CD4-positive, alpha-beta memory T cell (primary cell): ENCODE measurements at regions not wholly inside any gene's neighbourhood (a gene's known extent, or its start where the extent isn't known, plus 50 kb on each side); places are given as distances from the start of the nearest gene placed in this dataset.

Experiments used
- CTCF ChIA-PET: fragments of 350-600 bp; sonication (Branson Sonifier 250); formaldehyde crosslinking; loops from one replicate; lab custom pipeline; 2021; ENCODE audit warnings: inconsistent platforms; ENCODE audit not compliant: partially characterized antibody; lab: Charles Lee
- POLR2A ChIA-PET: fragments of 350-600 bp; sonication (Branson Sonifier 250); formaldehyde crosslinking; loops from one replicate; lab custom pipeline; 2021; ENCODE audit not compliant: partially characterized antibody; lab: Charles Lee
- DNase-seq, 5 donors: peaks; one replicate each; pipeline versions ENCODE4 v3.0.0 to v3.0.0-alpha.2; 2020 to 2022; ENCODE audit warnings: mixed read lengths in 1 of 5
- H3K27ac ChIP-seq: one replicate; pipeline ENCODE4 v1.7.0; 2013; ENCODE audit warnings: low read depth, low read length
- H3K27me3 ChIP-seq: 2 replicates; pipeline ENCODE4 v1.7.0; 2013; ENCODE audit warnings: mild to moderate bottlenecking, low read length, moderate library complexity; ENCODE audit not compliant: insufficient read depth
- H3K36me3 ChIP-seq: 2 replicates; pipeline ENCODE4 v1.7.0; 2013; ENCODE audit warnings: mild to moderate bottlenecking, low read length, moderate library complexity; ENCODE audit not compliant: insufficient read depth
- H3K4me1 ChIP-seq: 2 replicates; pipeline ENCODE4 v1.7.0; 2013; ENCODE audit warnings: mild to moderate bottlenecking, low read length, moderate library complexity; ENCODE audit not compliant: insufficient read depth
- H3K4me3 ChIP-seq, 2 donors: one replicate each; pipeline ENCODE4 v1.7.0; 2013; ENCODE audit warnings: low read length in 2 of 2, mild to moderate bottlenecking in 1 of 2
- H3K9me3 ChIP-seq, 2 donors: one replicate each; pipeline ENCODE4 v1.7.0; 2013; ENCODE audit warnings: low read length in 2 of 2, control low read depth in 1 of 2; ENCODE audit not compliant: control insufficient read depth in 1 of 2
- H3K27ac Mint-ChIP-seq, 7 donors: one replicate each; pipeline ENCODE4 v1.8.0; 2020 to 2021; ENCODE audit warnings: mixed read lengths in 7 of 7, mild to moderate bottlenecking in 6 of 7, inconsistent platforms in 3 of 7, moderate library complexity in 3 of 7
- H3K27me3 Mint-ChIP-seq, 2 donors: one replicate each; pipeline ENCODE4 v1.8.0; 2020 to 2021; ENCODE audit warnings: mixed read lengths in 2 of 2
- H3K36me3 Mint-ChIP-seq, 2 donors: one replicate each; pipeline ENCODE4 v1.8.0; 2020 to 2021; ENCODE audit warnings: mixed read lengths in 2 of 2, inconsistent platforms in 1 of 2, mild to moderate bottlenecking in 1 of 2
- H3K4me1 Mint-ChIP-seq, 4 donors: one replicate each; pipeline ENCODE4 v1.8.0; 2020 to 2021; ENCODE audit warnings: mixed read lengths in 4 of 4, mild to moderate bottlenecking in 1 of 4
- H3K4me3 Mint-ChIP-seq, 8 donors: one replicate each; pipeline ENCODE4 v1.8.0; 2020 to 2021; ENCODE audit warnings: mixed read lengths in 8 of 8, mild to moderate bottlenecking in 7 of 8, moderate library complexity in 6 of 8, inconsistent platforms in 3 of 8
- H3K9me3 Mint-ChIP-seq, 8 donors: one replicate each; pipeline ENCODE4 v1.8.0; 2020 to 2021; ENCODE audit warnings: mixed read lengths in 8 of 8, mild to moderate bottlenecking in 5 of 8, inconsistent platforms in 3 of 8, moderate library complexity in 1 of 8
- intact Hi-C: fragments of 100-400 bp; cut with micrococcal nuclease; formaldehyde crosslinking; loops from one replicate; pipeline ENCODE4 v1.15.1; 2023

DNA sequence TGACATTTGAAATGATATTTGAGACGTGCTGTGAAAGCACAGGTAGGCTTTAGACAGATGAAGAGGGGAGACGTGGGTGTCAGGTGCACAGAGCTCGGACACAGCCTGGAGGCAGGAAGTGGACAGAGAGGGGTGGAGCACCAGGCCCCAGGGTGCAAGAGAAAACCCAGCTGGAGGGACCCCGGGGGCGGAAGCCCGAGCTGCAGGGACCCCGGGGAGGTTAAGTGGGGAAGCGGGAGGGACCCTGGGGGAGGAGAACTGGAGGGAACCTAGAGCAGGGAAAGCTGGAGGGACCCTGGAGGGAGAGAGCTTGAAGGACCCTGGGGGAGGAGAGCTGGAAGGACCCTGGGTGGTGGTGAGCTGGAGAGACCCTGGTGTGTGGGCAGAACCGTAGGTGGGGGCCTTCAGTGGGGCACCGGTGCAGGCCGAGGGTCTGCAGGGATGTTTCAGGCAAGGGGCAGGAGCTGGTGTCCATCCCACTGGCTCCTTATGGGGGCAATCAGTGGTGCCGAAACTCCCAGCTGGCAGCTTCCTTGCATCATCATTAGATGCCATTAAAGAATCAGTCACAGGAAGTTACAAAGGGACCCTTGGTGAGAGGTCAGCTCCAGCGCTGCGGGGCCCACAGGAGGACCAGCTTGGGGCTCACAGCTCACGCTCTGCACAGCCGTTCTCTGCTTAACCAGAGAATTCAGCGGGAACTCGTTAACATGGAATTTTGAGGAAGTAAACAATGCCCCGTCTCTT is 246.6 kb downstream of the EIPR1 start:
- ChIA-PET POLR2A (no interaction called here), CTCF (no interaction called here)
- DNase-seq, result no peak
- peaks cover 0 to 6% of the 10 kb centered on the region in 2 donors for H3K27me3 Mint-ChIP-seq
- Histone ChIP-seq H3K27ac (no peak overlapping the region), H3K27me3 (no peaks in the 10 kb centered on the region), H3K9me3 (no peaks in the 10 kb centered on the region), H3K4me3 (no peak overlapping the region), H3K36me3 (no peaks in the 10 kb centered on the region), H3K4me1 (no peaks in the 10 kb centered on the region)
- H3K36me3 Mint-ChIP-seq, result no peaks in the 10 kb centered on the region
- H3K4me3 Mint-ChIP-seq, result no peak overlapping the region
- H3K4me1 Mint-ChIP-seq, result peaks cover 3 to 13% (median 4%) of the 10 kb centered on the region in 4 donors
- H3K9me3 Mint-ChIP-seq, result peaks cover 0 to 6% (median 0%) of the 10 kb centered on the region in 8 donors
- intact Hi-C loops, result no loop called here
- H3K27ac Mint-ChIP-seq, result no peak overlapping the region

GRCh38 chr2:3130444-3130843 is 247.2 kb downstream of the EIPR1 start:
- no peak for DNase-seq
- no peak overlapping the region for H3K27ac ChIP-seq
- Mint-ChIP-seq H3K27ac (no peak overlapping the region), H3K36me3 (no peaks in the 10 kb centered on the region), H3K27me3 (peaks cover 0 to 6% of the 10 kb centered on the region in 2 donors), H3K9me3 (peaks cover 0 to 6% (median 0%) of the 10 kb centered on the region in 8 donors), H3K4me1 (peaks cover 3 to 13% (median 4%) of the 10 kb centered on the region in 4 donors), H3K4me3 (no peak overlapping the region)
- H3K9me3 ChIP-seq, result no peaks in the 10 kb centered on the region
- ChIA-PET CTCF (no interaction called here), POLR2A (no interaction called here)
- H3K27me3 ChIP-seq, result no peaks in the 10 kb centered on the region
- no peaks in the 10 kb centered on the region for H3K4me1 ChIP-seq
- intact Hi-C loops, result no loop called here
- H3K36me3 ChIP-seq, result no peaks in the 10 kb centered on the region
- no peak overlapping the region for H3K4me3 ChIP-seq

- Histone ChIP-seq H3K4me3 (no peak overlapping the region), H3K27me3 (no peaks in the 10 kb centered on the region), H3K9me3 (no peaks in the 10 kb centered on the region), H3K36me3 (no peaks in the 10 kb centered on the region), H3K4me1 (no peaks in the 10 kb centered on the region), H3K27ac (no peak overlapping the region)
- DNase-seq, result no peak
- Mint-ChIP-seq H3K4me3 (no peak overlapping the region), H3K36me3 (no peaks in the 10 kb centered on the region), H3K4me1 (peaks cover 3 to 13% (median 4%) of the 10 kb centered on the region in 4 donors), H3K27ac (no peak overlapping the region), H3K27me3 (peaks cover 0 to 6% of the 10 kb centered on the region in 2 donors), H3K9me3 (peaks cover 0 to 6% (median 0%) of the 10 kb centered on the region in 8 donors)
- intact Hi-C loops, result no loop called here
- ChIA-PET CTCF (no interaction called here), POLR2A (no interaction called here)
Measured at GRCh38 chr2:3129867-3130266, 247.8 kb downstream of the EIPR1 start.

- H3K27ac Mint-ChIP-seq, result no peak overlapping the region
- Histone ChIP-seq H3K4me1 (no peaks in the 10 kb centered on the region), H3K9me3 (no peaks in the 10 kb centered on the region), H3K27me3 (no peaks in the 10 kb centered on the region), H3K27ac (no peak overlapping the region), H3K36me3 (no peaks in the 10 kb centered on the region), H3K4me3 (no peak overlapping the region)
- DNase-seq, result no peak
- peaks cover 0 to 6% of the 10 kb centered on the region in 2 donors for H3K27me3 Mint-ChIP-seq
- H3K36me3 Mint-ChIP-seq, result no peaks in the 10 kb centered on the region
- ChIA-PET POLR2A (no interaction called here), CTCF (no interaction called here)
- H3K4me3 Mint-ChIP-seq, result no peak overlapping the region
- intact Hi-C loops, result no loop called here
- peaks cover 3 to 13% (median 4%) of the 10 kb centered on the region in 4 donors for H3K4me1 Mint-ChIP-seq
- H3K9me3 Mint-ChIP-seq, result peaks cover 0 to 3% (median 0%) of the 10 kb centered on the region in 8 donors
Measured at GRCh38 chr2:3128786-3129185, 248.8 kb downstream of the EIPR1 start.

- peak overlapping the region in 3 of 7 donors; percentile 15 to 66 (median 44) for H3K27ac Mint-ChIP-seq
- H3K4me3 Mint-ChIP-seq, result peak overlapping the region in 7 of 8 donors; percentile 59 to 81 (median 71)
- H3K27me3 Mint-ChIP-seq, result peaks cover 0 to 6% of the 10 kb centered on the region in 2 donors
- Histone ChIP-seq H3K4me1 (no peaks in the 10 kb centered on the region), H3K9me3 (no peaks in the 10 kb centered on the region), H3K27me3 (no peaks in the 10 kb centered on the region), H3K4me3 (no peak overlapping the region), H3K27ac (no peak overlapping the region), H3K36me3 (no peaks in the 10 kb centered on the region)
- no peaks in the 10 kb centered on the region for H3K9me3 Mint-ChIP-seq
- intact Hi-C loops, result no loop called here
- DNase-seq, result no peak
- POLR2A ChIA-PET, result no interaction called here
- CTCF ChIA-PET, result interaction anchor here (1.0 kb wide), 1 partner anchor 10 kb away, joined by 6 read pairs; no protein-coding TSS in a partner anchor
- no peaks in the 10 kb centered on the region for H3K36me3 Mint-ChIP-seq
- peaks cover 3 to 13% (median 4%) of the 10 kb centered on the region in 4 donors for H3K4me1 Mint-ChIP-seq
Measured at GRCh38 chr2:3127710-3128109, 249.9 kb downstream of the EIPR1 start.

DNA sequence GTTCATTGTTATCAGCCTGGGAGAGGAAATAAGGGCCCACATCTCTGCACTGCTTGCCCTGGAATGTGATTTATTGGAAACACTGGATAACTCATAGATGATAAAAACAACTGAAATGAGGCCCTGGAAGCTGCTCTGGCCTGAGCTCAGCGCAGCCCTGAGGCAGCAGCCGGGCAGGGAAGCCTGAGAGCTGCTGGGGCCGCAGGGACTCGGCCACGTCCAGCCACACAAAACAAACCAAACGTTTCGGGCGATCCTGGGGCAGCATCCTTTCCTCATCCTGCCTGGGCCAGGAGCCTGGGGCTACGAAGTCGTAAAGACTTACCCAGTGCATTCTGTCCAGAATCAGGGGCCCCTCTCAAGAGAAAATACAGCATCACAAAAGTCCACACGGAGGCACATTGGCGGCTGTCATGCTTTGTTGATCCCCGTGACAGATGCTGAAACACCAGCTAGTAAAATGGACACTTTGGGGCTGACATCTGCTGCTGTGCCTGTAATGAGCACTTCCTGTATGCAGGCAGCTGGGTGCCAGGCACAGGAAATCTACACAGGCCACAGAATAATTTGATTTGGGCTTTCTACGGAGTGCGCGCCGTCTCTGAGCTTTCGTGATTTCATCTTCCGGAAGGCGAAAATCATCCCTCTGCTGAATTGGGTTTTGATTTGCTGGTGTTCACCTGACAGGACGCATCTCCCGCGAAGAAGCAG is 250.6 kb downstream of the EIPR1 start:
- H3K4me1 Mint-ChIP-seq, result peaks cover 3 to 13% (median 4%) of the 10 kb centered on the region in 4 donors
- ChIA-PET POLR2A (no interaction called here), CTCF (interaction anchor here (1.0 kb wide), 1 partner anchor 9 kb away, joined by 6 read pairs; no protein-coding TSS in a partner anchor)
- peak overlapping the region; percentile 19 to 81 (median 68) for H3K4me3 Mint-ChIP-seq
- peak overlapping the region; percentile 44 to 85 (median 73) for H3K27ac Mint-ChIP-seq
- H3K27me3 ChIP-seq, result no peaks in the 10 kb centered on the region
- intact Hi-C loops, result no loop called here
- H3K36me3 Mint-ChIP-seq, result no peaks in the 10 kb centered on the region
- H3K9me3 ChIP-seq, result no peaks in the 10 kb centered on the region
- H3K36me3 ChIP-seq, result no peaks in the 10 kb centered on the region
- no peak overlapping the region for H3K27ac ChIP-seq
- DNase-seq, result peak in 4 of 5 donors; percentile 10 to 24 (median 13)
- H3K4me1 ChIP-seq, result no peaks in the 10 kb centered on the region
- H3K27me3 Mint-ChIP-seq, result peaks cover 0 to 6% of the 10 kb centered on the region in 2 donors
- no peak overlapping the region for H3K4me3 ChIP-seq
- no peaks in the 10 kb centered on the region for H3K9me3 Mint-ChIP-seq
